NCI-H526 treated with DMSO at 0.1 percent for 48 hours (cell line): ENCODE measurements at regions not wholly inside any gene's neighbourhood (a gene's known extent, or its start where the extent isn't known, plus 50 kb on each side); places are given as distances from the start of the nearest gene placed in this dataset.

Experiments used
- DNase-seq: peaks from one replicate; lab custom pipeline; 2025; lab: John Stamatoyannopoulos, UW

- DNase-seq = no peak
These were observed 203.8 kb upstream of the CDH7 start for GRCh38 chr18:65547046-65547445.

- no peak for DNase-seq
These were observed 206.1 kb upstream of the CDH7 start for GRCh38 chr18:65544701-65545100.

- DNase-seq = no peak
These were observed 222.8 kb upstream of the CDH7 start for GRCh38 chr18:65527879-65528633.

- no peak for DNase-seq
These were observed 224.7 kb upstream of the CDH7 start for GRCh38 chr18:65526099-65526498.

GRCh38 chr18:65523461-65523860 is 227.4 kb upstream of the CDH7 start:
- DNase-seq = no peak

GRCh38 chr18:65522907-65523306 is 227.9 kb upstream of the CDH7 start:
- no peak for DNase-seq

- DNase-seq = no peak
These were observed 234.6 kb upstream of the CDH7 start for GRCh38 chr18:65516209-65516608.

- no peak for DNase-seq
These were observed 252.2 kb upstream of the CDH7 start for GRCh38 chr18:65498605-65499004.

- DNase-seq = peak; percentile 54
These were observed 263.2 kb upstream of the CDH7 start for GRCh38 chr18:65487569-65487968.

- DNase-seq = no peak
These were observed 273.4 kb upstream of the CDH7 start for GRCh38 chr18:65477455-65477854.

GRCh38 chr18:65468881-65469280 is 281.9 kb upstream of the CDH7 start:
- no peak for DNase-seq

- DNase-seq = no peak
These were observed 286.5 kb upstream of the CDH7 start for GRCh38 chr18:65464361-65464760.

- no peak for DNase-seq
These were observed 291.1 kb upstream of the CDH7 start for GRCh38 chr18:65459741-65460140.

- no peak for DNase-seq
These were observed 291.9 kb upstream of the CDH7 start for GRCh38 chr18:65458871-65459270.

- no peak for DNase-seq
These were observed 311.6 kb upstream of the CDH7 start for GRCh38 chr18:65439188-65439587.

GRCh38 chr18:65436430-65436829 is 314.4 kb upstream of the CDH7 start:
- DNase-seq = no peak

- no peak for DNase-seq
These were observed 315.3 kb upstream of the CDH7 start for GRCh38 chr18:65435534-65435933.

- no peak for DNase-seq
These were observed 321.2 kb upstream of the CDH7 start for GRCh38 chr18:65429601-65430000.

GRCh38 chr18:65425366-65425765 is 325.4 kb upstream of the CDH7 start:
- DNase-seq = no peak

- DNase-seq = no peak
These were observed 327.0 kb upstream of the CDH7 start for GRCh38 chr18:65423776-65424175.

- no peak for DNase-seq
These were observed 328.2 kb upstream of the CDH7 start for GRCh38 chr18:65422544-65423136.

GRCh38 chr18:65415098-65415497 is 335.7 kb upstream of the CDH7 start:
- DNase-seq = no peak

GRCh38 chr18:65414501-65414900 is 336.3 kb upstream of the CDH7 start:
- no peak for DNase-seq

GRCh38 chr18:65411061-65411460 is 339.8 kb upstream of the CDH7 start:
- no peak for DNase-seq
